Naive thymus-derived CD4-positive, alpha-beta T cell (primary cell): ENCODE measurements at regions not wholly inside any gene's neighbourhood (a gene's known extent, or its start where the extent isn't known, plus 50 kb on each side); places are given as distances from the start of the nearest gene placed in this dataset.

Source experiments
- ATAC-seq: fragments of 150-1000 bp; cut with Tn5 transposase; 2 replicates; pipeline ENCODE4 v1.10.0; 2021; ENCODE audit warnings: mild to moderate bottlenecking, moderate library complexity
- CTCF ChIA-PET: fragments of 350-600 bp; sonication (Branson Sonifier 250); formaldehyde crosslinking; loops from one replicate; lab custom pipeline; 2021; ENCODE audit warnings: antibody characterized with exemption; lab: Charles Lee
- POLR2A ChIA-PET: fragments of 350-600 bp; sonication (Branson Sonifier 250); formaldehyde crosslinking; loops from one replicate; lab custom pipeline; 2021; ENCODE audit warnings: antibody characterized with exemption, inconsistent platforms; lab: Charles Lee
- DNase-seq, 9 donors: peaks; one replicate each; pipeline versions ENCODE4 v3.0.0 to v3.0.0-alpha.2; 2020 to 2022; ENCODE audit warnings: mixed read lengths in 1 of 9
- H3K27ac ChIP-seq: one replicate; pipeline ENCODE4 v1.7.0; 2013; ENCODE audit warnings: mild to moderate bottlenecking, low read depth, low read length, moderate library complexity
- H3K27me3 ChIP-seq, 2 donors: one replicate each; pipeline ENCODE4 v1.7.0; 2013; ENCODE audit warnings: low read length in 2 of 2, mild to moderate bottlenecking in 2 of 2, moderate library complexity in 2 of 2; ENCODE audit not compliant: control insufficient read depth in 2 of 2, insufficient read depth in 2 of 2
- H3K36me3 ChIP-seq, 3 experiments: 1 replicate in 2 of 3; 2 replicates in 1 of 3; pipeline ENCODE4 v1.7.0; 2013; ENCODE audit warnings: low read length in 3 of 3, mild to moderate bottlenecking in 3 of 3, moderate library complexity in 1 of 3; ENCODE audit not compliant: insufficient read depth in 3 of 3, control insufficient read depth in 2 of 3
- H3K4me1 ChIP-seq, 2 donors: one replicate each; pipeline ENCODE4 v1.7.0; 2013; ENCODE audit warnings: low read length in 2 of 2, mild to moderate bottlenecking in 2 of 2, moderate library complexity in 1 of 2; ENCODE audit not compliant: control insufficient read depth in 2 of 2, insufficient read depth in 2 of 2
- H3K4me3 ChIP-seq: 2 replicates; pipeline ENCODE4 v1.7.0; 2013; ENCODE audit warnings: mild to moderate bottlenecking, low read length
- H3K9me3 ChIP-seq, 3 experiments: 1 replicate in 2 of 3; 2 replicates in 1 of 3; pipeline ENCODE4 v1.7.0; 2013; ENCODE audit warnings: low read length in 3 of 3; ENCODE audit not compliant: control insufficient read depth in 2 of 3
- H3K27ac Mint-ChIP-seq, 9 donors: one replicate each; pipeline ENCODE4 v1.8.0; 2020 to 2022; ENCODE audit warnings: mixed read lengths in 9 of 9, mild to moderate bottlenecking in 8 of 9, moderate library complexity in 5 of 9, inconsistent platforms in 2 of 9
- H3K27me3 Mint-ChIP-seq, 5 donors: one replicate each; pipeline ENCODE4 v1.8.0; 2021 to 2022; ENCODE audit warnings: mixed read lengths in 5 of 5, mild to moderate bottlenecking in 1 of 5
- H3K36me3 Mint-ChIP-seq, 5 donors: one replicate each; pipeline ENCODE4 v1.8.0; 2020 to 2022; ENCODE audit warnings: mixed read lengths in 5 of 5, mild to moderate bottlenecking in 3 of 5, inconsistent platforms in 1 of 5
- H3K4me1 Mint-ChIP-seq, 7 donors: one replicate each; pipeline ENCODE4 v1.8.0; 2020 to 2022; ENCODE audit warnings: mixed read lengths in 7 of 7, mild to moderate bottlenecking in 3 of 7, inconsistent platforms in 1 of 7
- H3K4me3 Mint-ChIP-seq, 10 donors: one replicate each; pipeline ENCODE4 v1.8.0; 2020 to 2022; ENCODE audit warnings: mild to moderate bottlenecking in 10 of 10, mixed read lengths in 10 of 10, moderate library complexity in 6 of 10, inconsistent platforms in 2 of 10
- H3K9me3 Mint-ChIP-seq, 11 donors: one replicate each; pipeline ENCODE4 v1.8.0; 2020 to 2022; ENCODE audit warnings: mixed read lengths in 11 of 11, mild to moderate bottlenecking in 4 of 11, inconsistent platforms in 1 of 11, moderate library complexity in 1 of 11
- intact Hi-C, 2 donors: fragments of 100-400 bp; cut with micrococcal nuclease; formaldehyde crosslinking; loops; one replicate each; pipeline ENCODE4 v1.15.1; 2023

DNA sequence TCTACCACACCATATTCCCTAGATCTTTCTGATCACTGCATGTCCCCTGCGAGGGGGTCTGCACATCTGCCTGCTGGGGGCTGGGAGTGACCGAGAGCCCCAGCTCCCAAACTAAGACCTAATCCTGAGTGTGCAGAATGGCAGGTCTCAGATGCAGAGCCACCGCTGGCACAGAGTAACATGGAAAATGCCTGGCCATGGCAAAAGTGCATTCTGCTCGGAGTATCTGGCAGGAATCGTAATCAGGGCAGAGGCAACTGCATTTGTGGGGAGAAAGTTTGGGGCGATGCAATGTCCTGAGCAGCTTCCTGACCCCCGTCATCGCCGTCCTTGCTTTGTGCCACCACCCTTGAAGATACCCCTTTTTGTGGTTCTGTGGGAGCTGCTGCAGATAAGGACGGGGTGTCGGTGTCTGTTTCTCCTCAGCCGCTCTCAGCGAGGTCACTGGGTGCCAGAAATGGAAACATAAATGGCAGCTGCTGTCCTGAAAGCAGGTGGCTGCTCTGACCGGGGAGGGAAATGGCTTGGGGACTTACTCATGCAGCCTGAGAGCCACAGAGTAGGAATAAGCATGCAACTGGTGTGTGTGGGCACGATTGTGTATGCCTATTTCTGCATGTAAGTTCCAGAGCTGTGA, 157.9 kb downstream of the LY86 start:
- Histone ChIP-seq H3K9me3 (no peaks in the 10 kb centered on the region), H3K27me3 (no peaks in the 10 kb centered on the region), H3K27ac (no peak overlapping the region), H3K4me3 (no peak overlapping the region), H3K36me3 (no peaks in the 10 kb centered on the region), H3K4me1 (peaks cover 0 to 13% of the 10 kb centered on the region in 2 donors)
- DNase-seq (no peak), ATAC-seq (no peak)
- H3K27ac Mint-ChIP-seq, result no peak overlapping the region
- ChIA-PET CTCF (no interaction called here), POLR2A (no interaction called here)
- peaks cover 0 to 29% (median 0%) of the 10 kb centered on the region in 5 donors for H3K27me3 Mint-ChIP-seq
- peaks cover 6 to 30% (median 14%) of the 10 kb centered on the region in 7 donors for H3K4me1 Mint-ChIP-seq
- H3K9me3 Mint-ChIP-seq, result no peaks in the 10 kb centered on the region
- no peaks in the 10 kb centered on the region for H3K36me3 Mint-ChIP-seq
- no peak overlapping the region for H3K4me3 Mint-ChIP-seq
- intact Hi-C loops, result no loop called here

DNA sequence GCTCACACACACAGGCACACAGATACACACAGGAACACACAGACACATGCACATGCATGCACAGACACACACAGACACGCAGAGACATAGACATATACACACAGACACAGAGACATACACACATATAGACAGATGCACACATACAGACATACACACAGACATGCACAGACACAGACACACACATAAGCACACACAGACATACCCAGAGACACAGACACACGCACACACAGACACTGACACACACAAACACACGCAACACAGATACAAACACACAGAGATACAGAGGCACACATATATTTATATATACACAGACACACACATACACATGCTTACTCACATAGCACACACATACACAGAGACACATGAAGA, 158.4 kb downstream of the LY86 start:
- Mint-ChIP-seq H3K4me3 (no peak overlapping the region), H3K27ac (no peak overlapping the region), H3K36me3 (no peaks in the 10 kb centered on the region), H3K9me3 (no peaks in the 10 kb centered on the region), H3K4me1 (peaks cover 11 to 32% (median 20%) of the 10 kb centered on the region in 7 donors), H3K27me3 (peaks cover 0 to 29% (median 0%) of the 10 kb centered on the region in 5 donors)
- no peaks in the 10 kb centered on the region for H3K9me3 ChIP-seq
- intact Hi-C loops, result no loop called here
- H3K36me3 ChIP-seq, result no peaks in the 10 kb centered on the region
- ChIA-PET POLR2A (no interaction called here), CTCF (no interaction called here)
- no peaks in the 10 kb centered on the region for H3K27me3 ChIP-seq
- no peak for DNase-seq
- ATAC-seq, result no peak
- no peak overlapping the region for H3K4me3 ChIP-seq
- peaks cover 0 to 13% of the 10 kb centered on the region in 2 donors for H3K4me1 ChIP-seq
- no peak overlapping the region for H3K27ac ChIP-seq

DNA sequence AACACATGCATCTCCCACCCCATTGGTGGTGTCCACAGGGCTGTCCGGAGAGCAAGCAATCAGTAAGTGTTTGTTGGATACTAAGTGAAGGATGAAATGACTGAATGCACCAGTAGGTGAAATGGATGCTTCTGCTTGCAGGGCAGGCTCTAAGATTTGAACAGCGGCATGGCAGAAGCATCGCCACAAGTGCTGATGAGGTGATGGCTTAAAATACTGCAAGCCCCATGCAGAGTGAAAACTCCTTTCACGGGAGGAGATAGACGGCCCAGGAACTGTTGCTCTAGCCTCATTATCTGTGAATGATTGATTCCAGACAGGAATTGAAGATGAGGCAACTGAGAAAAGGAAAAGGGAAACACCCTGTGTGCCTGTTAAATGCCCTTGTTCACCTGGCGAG, 158.9 kb downstream of the LY86 start:
- intact Hi-C loops, result no loop called here
- ChIA-PET POLR2A (no interaction called here), CTCF (no interaction called here)
- Histone ChIP-seq H3K27ac (no peak overlapping the region), H3K36me3 (no peaks in the 10 kb centered on the region), H3K4me3 (no peak overlapping the region), H3K9me3 (no peaks in the 10 kb centered on the region), H3K27me3 (no peaks in the 10 kb centered on the region), H3K4me1 (peaks cover 0 to 13% of the 10 kb centered on the region in 2 donors)
- DNase-seq (no peak), ATAC-seq (no peak)
- Mint-ChIP-seq H3K36me3 (no peaks in the 10 kb centered on the region), H3K27ac (no peak overlapping the region), H3K4me1 (peaks cover 15 to 32% (median 22%) of the 10 kb centered on the region in 7 donors), H3K9me3 (no peaks in the 10 kb centered on the region), H3K27me3 (peaks cover 0 to 29% (median 0%) of the 10 kb centered on the region in 5 donors), H3K4me3 (no peak overlapping the region)

DNA sequence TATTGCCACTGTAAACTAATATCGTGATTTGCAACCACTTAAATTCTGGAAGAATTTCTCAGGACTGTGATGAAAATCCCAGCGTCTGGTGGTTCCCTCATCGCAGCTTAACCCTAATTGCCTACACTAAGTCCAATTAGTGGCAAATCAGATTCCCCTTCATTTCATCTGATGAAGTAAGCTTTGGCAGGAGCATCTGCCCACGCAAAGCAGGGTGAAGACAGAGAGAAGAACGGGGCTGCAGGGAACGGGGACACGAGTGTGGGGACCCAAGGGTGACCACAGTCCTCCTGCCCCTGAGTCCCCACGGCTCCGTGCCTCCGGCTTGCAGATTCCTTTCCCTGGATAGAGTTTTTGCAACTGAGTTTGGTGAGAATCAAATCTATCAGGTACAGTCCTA, 159.5 kb downstream of the LY86 start:
- no peak overlapping the region for H3K4me3 ChIP-seq
- no peaks in the 10 kb centered on the region for H3K36me3 ChIP-seq
- H3K9me3 ChIP-seq, result no peaks in the 10 kb centered on the region
- Mint-ChIP-seq H3K36me3 (no peaks in the 10 kb centered on the region), H3K4me1 (peaks cover 17 to 30% (median 25%) of the 10 kb centered on the region in 7 donors), H3K27me3 (peaks cover 0 to 24% (median 0%) of the 10 kb centered on the region in 5 donors), H3K9me3 (no peaks in the 10 kb centered on the region), H3K27ac (no peak overlapping the region), H3K4me3 (no peak overlapping the region)
- DNase-seq (no peak), ATAC-seq (no peak)
- H3K27me3 ChIP-seq, result no peaks in the 10 kb centered on the region
- peaks cover 0 to 13% of the 10 kb centered on the region in 2 donors for H3K4me1 ChIP-seq
- ChIA-PET POLR2A (no interaction called here), CTCF (no interaction called here)
- intact Hi-C loops, result no loop called here
- H3K27ac ChIP-seq, result no peak overlapping the region

DNA sequence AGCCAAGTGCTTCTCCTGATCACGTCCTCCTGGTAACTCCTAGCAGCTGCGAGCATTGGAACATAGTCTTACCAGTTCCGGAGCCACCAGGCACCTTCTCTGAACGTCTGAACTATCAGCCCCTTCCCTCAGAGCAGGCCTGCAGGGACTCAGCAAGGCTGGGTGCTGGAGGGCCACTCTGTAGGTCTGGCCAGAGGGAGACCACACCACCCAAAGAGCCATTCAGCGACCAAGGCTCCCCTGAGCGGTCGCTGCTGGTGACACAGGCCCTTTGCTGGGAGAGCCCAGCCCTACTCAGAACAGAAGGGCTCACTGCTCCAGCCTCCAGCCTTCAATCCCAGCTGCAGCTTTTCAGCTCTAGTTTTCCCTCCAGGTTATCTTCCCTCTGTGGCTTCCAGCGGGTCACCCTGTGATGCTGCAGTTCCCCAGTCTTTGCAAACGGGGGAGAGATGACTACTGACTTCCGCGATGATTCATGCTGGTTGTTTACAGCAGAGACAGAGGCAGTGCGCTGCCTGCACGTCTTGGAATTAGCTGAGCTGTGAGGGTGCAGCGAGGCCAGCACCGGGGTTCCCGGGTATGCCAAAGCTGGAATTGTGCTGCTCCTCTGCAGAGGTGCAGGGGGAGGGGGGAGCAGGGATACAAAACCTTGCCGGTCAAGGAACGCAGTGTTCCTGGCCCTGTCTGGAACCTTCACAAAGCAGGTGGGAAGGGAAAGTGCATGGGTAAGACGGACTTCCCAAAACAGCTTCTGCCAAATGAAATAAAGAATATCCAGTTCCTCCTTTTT, 161.4 kb downstream of the LY86 start:
- no peaks in the 10 kb centered on the region for H3K27me3 ChIP-seq
- peaks cover 0 to 3% (median 0%) of the 10 kb centered on the region in 11 donors for H3K9me3 Mint-ChIP-seq
- DNase-seq (peak in 6 of 9 donors; percentile 11 to 50 (median 24)), ATAC-seq (peak; percentile 85)
- no peaks in the 10 kb centered on the region for H3K9me3 ChIP-seq
- H3K4me3 ChIP-seq, result no peak overlapping the region
- H3K36me3 ChIP-seq, result no peaks in the 10 kb centered on the region
- no peak overlapping the region for H3K27ac ChIP-seq
- H3K4me3 Mint-ChIP-seq, result peak overlapping the region in 9 of 10 donors; percentile 6 to 85 (median 52)
- POLR2A ChIA-PET, result no interaction called here
- peaks cover 0 to 5% (median 0%) of the 10 kb centered on the region in 5 donors for H3K27me3 Mint-ChIP-seq
- CTCF ChIA-PET, result interaction anchor here (0.7 to 1.2 kb wide), 2 partner anchors 75 to 489 kb away, joined by 4 to 6 read pairs; no protein-coding TSS in a partner anchor
- peaks cover 0 to 13% of the 10 kb centered on the region in 2 donors for H3K4me1 ChIP-seq
- no peaks in the 10 kb centered on the region for H3K36me3 Mint-ChIP-seq
- H3K4me1 Mint-ChIP-seq, result peaks cover 17 to 30% (median 25%) of the 10 kb centered on the region in 7 donors
- intact Hi-C loops, result loop anchor here in 1 of 2 donors (2.0 to 10.0 kb wide), 2 partner anchors 25 to 355 kb away; partner anchors contain the start of gene RREB1
- H3K27ac Mint-ChIP-seq, result peak overlapping the region in 6 of 9 donors; percentile 16 to 83 (median 78)

DNA sequence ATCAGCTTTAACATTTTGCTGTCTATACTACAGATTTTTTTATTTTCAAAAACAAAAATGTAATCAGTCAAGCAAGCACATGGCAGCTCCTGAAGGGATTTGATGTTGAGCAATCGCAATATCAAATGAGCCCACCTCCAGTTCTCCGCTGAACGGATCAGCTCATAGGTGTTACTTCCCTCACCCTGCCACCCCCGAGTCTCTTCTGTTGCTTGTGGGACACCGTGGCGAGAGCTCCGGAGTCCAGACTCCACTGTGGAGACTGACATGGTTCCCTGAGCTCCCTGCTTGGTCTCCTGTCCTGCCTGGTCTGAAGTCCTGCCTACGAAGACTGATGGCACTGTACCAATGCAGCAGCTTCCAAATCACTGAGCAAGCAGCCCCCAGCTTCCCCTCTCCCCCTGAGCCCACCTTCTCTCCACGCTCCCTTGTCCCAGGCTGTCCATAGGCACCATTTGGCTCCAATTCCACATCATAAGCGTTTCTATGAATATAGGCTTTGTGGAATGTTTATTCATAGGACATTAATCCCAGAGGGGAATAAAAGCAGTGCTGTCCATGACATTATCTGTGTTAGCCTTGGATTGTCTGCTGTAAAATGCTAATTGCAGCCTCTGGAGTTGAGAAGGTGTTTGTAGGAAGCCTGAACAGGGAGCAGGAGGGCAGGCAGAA, 162.2 kb downstream of the LY86 start:
- H3K36me3 ChIP-seq, result no peaks in the 10 kb centered on the region
- H3K36me3 Mint-ChIP-seq, result no peaks in the 10 kb centered on the region
- peaks cover 0 to 7% (median 0%) of the 10 kb centered on the region in 5 donors for H3K27me3 Mint-ChIP-seq
- CTCF ChIA-PET, result interaction anchor here (0.7 to 1.2 kb wide), 2 partner anchors 75 to 488 kb away, joined by 4 to 6 read pairs; no protein-coding TSS in a partner anchor
- H3K27ac Mint-ChIP-seq, result peak overlapping the region in 7 of 9 donors; percentile 1 to 83 (median 58)
- POLR2A ChIA-PET, result interaction anchor here (0.5 kb wide), 2 partner anchors 164 to 627 kb away, joined by 3 to 4 read pairs; no protein-coding TSS in a partner anchor
- no peak for ATAC-seq
- intact Hi-C loops, result loop anchor here in 1 of 2 donors (2.0 to 10.0 kb wide), 2 partner anchors 26 to 354 kb away; partner anchors contain the start of gene RREB1
- H3K4me1 Mint-ChIP-seq, result peaks cover 17 to 30% (median 25%) of the 10 kb centered on the region in 7 donors
- H3K9me3 Mint-ChIP-seq, result peaks cover 0 to 3% (median 0%) of the 10 kb centered on the region in 11 donors
- no peak overlapping the region for H3K4me3 ChIP-seq
- DNase-seq, result no peak
- peak overlapping the region in 8 of 10 donors; percentile 33 to 77 (median 59) for H3K4me3 Mint-ChIP-seq
- no peaks in the 10 kb centered on the region for H3K9me3 ChIP-seq
- H3K27me3 ChIP-seq, result no peaks in the 10 kb centered on the region
- peaks cover 0 to 13% of the 10 kb centered on the region in 2 donors for H3K4me1 ChIP-seq
- no peak overlapping the region for H3K27ac ChIP-seq
